HG03066 (cell line): ENCODE measurements at regions not wholly inside any gene's neighbourhood (a gene's known extent, or its start where the extent isn't known, plus 50 kb on each side); places are given as distances from the start of the nearest gene placed in this dataset.

Source experiments
- ATAC-seq: cut with Tn5 transposase; IDR thresholded peaks from one replicate; pipeline ENCODE4 v1.9.1; 2021; ENCODE audit warnings: low read depth; ENCODE audit not compliant: unreplicated experiment

DNA sequence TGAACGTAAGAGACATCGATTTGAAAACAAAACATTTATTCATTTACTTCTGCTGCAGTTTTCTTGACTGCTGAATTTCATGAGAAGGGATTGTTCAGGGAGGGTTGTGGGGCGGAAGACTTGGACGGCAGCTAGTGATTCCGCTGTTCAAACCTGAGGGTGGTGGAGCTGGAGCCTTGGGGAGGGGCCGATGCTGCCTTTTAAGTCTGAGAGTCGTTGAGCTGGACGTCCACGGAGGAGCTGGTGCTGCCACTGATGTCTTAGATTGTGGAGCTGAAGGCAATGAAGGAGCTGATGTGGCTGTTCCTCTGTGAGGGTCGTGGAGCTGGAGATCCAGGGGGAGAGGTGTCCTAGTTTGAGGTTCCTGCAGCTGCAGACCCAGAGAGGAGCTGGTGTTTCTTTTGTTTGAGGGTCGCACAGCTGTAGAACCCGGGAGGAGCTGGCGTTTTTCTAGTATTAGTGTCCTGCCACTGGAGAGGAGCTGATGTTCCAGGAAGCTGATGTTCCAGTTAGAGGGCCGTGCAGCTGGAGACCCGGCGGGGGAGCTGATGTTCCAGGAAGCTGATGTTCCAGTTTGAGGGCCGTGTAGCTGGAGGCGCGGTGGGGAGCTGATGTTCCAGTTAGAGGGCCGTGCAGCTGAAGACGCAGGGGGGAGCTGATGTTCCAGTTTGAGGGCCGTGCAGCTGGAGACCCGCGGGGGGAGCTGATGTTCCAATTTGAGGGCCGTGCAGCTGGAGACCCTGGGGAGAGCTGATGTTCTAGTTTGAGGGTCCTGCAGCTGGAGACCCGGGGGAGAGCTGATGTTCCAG, 150.9 kb downstream of the RTP5 start:
- no peak for ATAC-seq

DNA sequence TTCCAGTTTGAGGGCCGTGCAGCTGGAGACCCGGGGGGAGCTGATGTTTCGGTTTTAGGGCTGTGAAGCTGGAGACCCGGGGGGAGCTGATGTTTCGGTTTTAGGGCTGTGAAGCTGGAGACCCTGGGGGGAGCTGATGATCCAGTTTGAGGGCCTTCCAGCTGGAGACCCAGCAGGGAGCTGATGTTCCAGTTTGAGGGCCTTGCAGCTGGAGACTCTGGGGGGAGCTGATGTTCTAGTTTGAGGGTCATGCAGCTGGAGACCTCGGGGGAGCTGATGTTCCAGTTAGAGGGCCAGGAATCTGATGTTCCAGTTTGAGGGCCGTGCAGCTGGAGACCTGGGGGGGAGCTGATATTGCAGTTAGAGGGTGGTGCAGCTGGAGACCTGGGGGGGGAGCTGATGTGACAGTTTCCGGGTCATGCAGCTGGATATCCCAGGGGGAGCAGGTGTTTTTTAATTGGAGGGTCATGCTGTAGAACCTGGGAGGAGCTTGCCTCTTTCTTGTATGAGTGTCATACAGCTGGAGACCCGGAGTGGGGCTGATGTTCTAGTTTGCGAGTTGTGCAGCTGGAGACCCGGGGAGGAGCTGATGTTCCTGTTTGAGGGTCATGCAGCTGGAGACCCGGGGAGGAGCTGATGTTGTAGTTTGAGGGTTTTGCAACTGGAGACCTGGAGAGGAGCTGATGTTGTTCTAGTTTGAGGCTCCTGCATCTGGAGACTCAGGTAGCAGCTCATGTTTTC, 153.2 kb downstream of the RTP5 start:
- ATAC-seq: no peak

- ATAC-seq: no peak
Measured at GRCh38 chr2:242024751-242025355, 155.3 kb downstream of the RTP5 start.

DNA sequence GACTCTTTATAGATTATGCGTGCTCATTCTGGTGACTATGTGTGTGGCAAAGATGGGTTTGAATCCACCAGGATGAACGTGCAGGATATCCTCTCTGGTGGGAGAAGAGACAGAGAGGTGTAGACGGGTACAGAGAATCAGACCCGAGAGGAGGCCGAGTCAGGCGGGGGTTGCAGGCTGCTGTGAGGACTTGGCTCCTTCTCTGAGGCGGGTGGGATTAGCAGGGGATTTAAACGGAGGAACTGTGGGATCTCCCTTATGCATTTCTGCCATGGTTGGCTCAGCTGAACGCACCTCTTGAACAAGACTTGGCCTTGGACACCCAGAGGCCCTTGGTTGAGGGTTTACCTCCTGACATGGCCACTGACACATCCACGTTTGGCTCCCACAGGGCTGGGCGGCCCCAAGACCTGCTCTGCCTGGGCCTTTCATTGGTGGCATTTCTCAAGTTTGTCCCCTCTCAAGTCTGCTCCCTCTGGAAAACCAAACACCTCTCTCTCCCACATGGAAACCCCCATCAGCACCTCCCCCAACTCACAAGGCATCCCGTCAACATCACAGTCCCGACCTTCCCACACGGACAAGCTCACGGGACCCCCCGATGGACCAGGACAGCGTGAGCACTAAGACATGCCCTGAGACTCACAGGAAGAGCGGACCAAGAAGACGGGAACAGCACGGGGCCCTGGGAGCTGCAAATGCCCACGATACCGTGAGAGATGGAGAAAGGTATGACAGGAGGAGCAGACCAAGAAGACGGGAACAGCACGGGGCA, 158.3 kb downstream of the RTP5 start:
- ATAC-seq: no peak

- ATAC-seq: no peak
Measured at GRCh38 chr2:242029422-242030225, 160.1 kb downstream of the RTP5 start.

GRCh38 chr2:242030226-242030575, 160.7 kb downstream of the RTP5 start:
- ATAC-seq: no peak

DNA sequence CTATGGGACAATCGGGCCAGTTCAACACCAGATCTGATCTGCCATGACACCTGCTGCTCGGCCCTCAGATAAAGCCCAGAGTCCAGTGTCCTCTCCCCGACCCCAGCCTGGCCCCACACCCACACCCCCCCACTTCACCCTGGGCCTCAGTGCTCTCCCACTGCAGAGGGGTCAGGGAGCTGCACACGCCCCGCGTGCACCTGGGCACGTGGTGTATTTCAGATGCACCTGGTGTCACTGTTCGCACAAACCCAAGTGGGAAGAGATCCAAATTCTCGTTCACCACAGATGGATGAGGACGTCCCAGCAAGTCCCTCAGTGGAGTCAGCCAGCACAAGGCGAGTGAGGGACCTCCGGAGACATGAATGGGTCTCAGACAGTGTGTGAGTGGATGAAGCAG, 161.3 kb downstream of the RTP5 start:
- ATAC-seq: no peak

- no peak for ATAC-seq
Measured at GRCh38 chr2:242031481-242032019, 162.0 kb downstream of the RTP5 start.

- ATAC-seq: no peak
Measured at GRCh38 chr2:242032780-242033656, 163.5 kb downstream of the RTP5 start.

GRCh38 chr2:242034138-242034537, 164.6 kb downstream of the RTP5 start:
- ATAC-seq: no peak

DNA sequence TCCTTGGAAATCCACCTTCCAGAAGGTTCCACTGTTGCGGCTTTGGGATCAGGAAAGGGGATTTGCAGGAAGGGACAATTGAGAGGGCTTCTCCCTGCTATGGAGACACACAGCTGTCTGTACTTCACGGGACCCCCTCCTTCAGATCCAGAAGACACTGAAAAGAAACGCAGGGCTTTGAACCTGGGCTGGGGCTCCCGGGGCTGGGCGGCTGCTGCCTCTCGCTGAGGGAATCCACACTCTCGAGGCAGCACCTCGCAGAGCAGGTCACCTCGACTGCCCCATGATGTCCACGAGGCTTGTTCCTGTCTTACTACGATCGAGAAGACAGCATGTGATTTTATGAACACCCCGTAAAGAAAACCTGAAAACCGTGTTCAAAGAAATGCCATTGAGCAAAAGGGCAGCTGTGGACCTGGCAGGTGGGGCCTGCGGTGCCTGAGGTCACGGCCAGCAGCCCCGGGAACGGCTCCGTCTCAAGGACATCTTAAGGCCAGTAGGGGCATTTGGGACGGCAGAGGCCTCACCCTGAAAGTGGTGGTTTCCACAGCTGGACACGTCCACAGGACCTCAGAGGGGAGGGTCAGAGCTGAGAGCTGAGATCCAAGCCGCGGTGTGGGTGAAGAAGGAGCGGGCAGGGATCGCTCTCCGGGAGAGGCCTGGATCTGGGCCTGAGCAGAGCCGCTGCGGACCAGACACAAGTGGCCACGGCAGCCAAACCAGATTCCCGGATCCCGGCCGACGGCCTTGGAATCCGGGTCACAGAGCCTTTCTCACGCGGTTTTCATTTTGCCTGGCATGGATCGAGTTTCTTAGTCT, 165.7 kb downstream of the RTP5 start:
- ATAC-seq: no peak

- ATAC-seq: no peak
Measured at GRCh38 chr2:242035858-242036652, 166.5 kb downstream of the RTP5 start.

DNA sequence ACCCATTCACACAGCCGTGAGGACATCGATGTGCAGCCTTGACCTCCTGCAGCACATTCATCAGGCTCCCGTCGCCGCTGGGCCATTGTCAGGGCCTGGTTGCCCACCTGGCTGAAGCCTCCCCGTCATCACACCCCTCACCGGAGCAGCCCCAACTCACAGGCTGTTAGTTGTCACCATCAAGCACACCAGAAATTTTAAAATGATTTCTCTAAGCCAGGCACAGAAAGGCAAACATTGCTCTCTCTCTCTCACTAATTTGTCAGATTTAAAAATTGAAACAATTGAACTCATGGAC, 167.1 kb downstream of the RTP5 start:
- no peak for ATAC-seq

DNA sequence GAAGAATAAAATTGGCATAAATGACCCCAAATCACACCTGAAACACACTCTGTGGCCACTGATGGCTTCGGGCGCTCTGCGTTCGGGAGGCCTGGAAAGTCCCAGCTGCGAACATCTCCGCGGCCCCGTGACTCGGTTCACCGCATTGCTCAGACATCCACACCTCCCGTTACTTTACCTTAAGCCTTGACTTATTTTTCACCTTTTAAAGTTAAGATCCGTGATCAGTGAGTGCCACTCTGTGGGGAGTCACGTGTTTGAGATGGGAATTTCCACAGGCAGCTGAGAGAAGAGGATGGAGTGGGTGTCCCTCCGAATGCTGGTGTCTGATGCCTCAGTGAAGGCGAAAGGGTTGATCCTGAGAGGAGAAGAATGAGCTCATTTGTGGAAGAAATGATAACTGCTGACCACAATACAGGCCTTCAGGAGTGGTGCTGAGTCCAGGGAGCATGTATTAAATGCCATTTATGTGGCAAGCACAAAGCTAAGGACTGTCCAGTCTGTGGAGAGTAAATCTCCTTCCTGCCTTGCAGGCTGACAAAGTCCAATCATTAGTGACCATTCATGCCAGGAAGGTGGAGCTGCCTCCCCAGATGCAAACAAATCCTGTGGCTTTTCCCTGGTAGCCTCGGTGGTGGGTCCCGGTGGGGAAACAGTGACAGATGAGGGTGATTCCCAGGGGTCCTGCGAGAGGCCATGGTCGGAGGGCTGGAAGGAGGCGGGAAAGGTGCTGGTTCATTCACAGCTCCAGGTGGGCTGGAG, 168.8 kb downstream of the RTP5 start:
- ATAC-seq: no peak

DNA sequence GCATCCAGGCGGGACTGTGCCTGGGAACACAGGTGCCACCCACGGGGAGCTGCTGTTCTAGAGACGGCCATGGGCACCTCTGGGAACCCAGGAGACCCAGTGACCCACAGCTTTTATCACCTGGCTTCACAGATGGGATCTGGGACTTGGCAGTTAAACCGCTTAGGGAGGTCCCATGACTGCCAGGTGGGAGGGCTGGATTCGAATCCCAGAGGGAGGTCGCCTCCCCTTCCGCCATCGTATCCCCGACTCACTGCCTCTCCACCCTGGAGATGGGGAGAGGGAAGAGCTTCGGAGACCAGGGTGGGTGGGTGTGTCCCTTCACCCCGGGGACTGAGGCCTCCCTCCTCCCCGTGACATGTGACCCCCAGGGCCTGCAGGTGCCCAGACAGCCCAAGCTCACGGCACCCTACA, 169.4 kb downstream of the RTP5 start:
- no peak for ATAC-seq

- no peak for ATAC-seq
Measured at GRCh38 chr2:242040303-242040655, 170.8 kb downstream of the RTP5 start.

- ATAC-seq: no peak
Measured at GRCh38 chr2:242040681-242041080, 171.2 kb downstream of the RTP5 start.
